NAMALWA (cell line): ENCODE measurements at regions not wholly inside any gene's neighbourhood (a gene's known extent, or its start where the extent isn't known, plus 50 kb on each side); places are given as distances from the start of the nearest gene placed in this dataset.
A peak's percentile ranks its signal among the peaks of the same experiment; 100 is the strongest.
"Not testable (repeated sequence)": the region's sequence is repeated elsewhere in the genome, so short reads cannot be mapped to it uniquely, and the experiment has no call there.

Experiments
- DNase-seq: peaks from one replicate; pipeline ENCODE4 v3.0.0-alpha.2; 2015; ENCODE audit warnings: low spot score

- no peak for DNase-seq
Observed at GRCh38 chrX:93868289-93868965, 194.4 kb downstream of the FAM133A start.

GRCh38 chrX:93874554-93874953 is 200.5 kb downstream of the FAM133A start:
- peak; percentile 19 for DNase-seq

- DNase-seq, result no peak
Observed at GRCh38 chrX:93875621-93876282, 201.7 kb downstream of the FAM133A start.

GRCh38 chrX:93921041-93921440 is 247.0 kb downstream of the FAM133A start:
- not testable (repeated sequence) for DNase-seq

- no peak for DNase-seq
Observed at GRCh38 chrX:93932471-93933220, 258.6 kb downstream of the FAM133A start.

GRCh38 chrX:93977641-93978040 is 303.6 kb downstream of the FAM133A start:
- no peak for DNase-seq

GRCh38 chrX:93985344-93986307 is 311.6 kb downstream of the FAM133A start:
- no peak for DNase-seq
